Astrocyte (in vitro differentiated cells and primary cell): ENCODE measurements at regions not wholly inside any gene's neighbourhood (a gene's known extent, or its start where the extent isn't known, plus 50 kb on each side); places are given as distances from the start of the nearest gene placed in this dataset.

Source experiments
- DNase-seq: peaks from one replicate; pipeline ENCODE4 v3.0.0-alpha.2; 2010; ENCODE audit warnings: low read depth
- FAIRE-seq: peaks from 2 replicates; lab custom pipeline; 2011; peaks lifted over from hg19 to GRCh38; lab: Jason Lieb, UNC
- H2AFZ ChIP-seq: 2 replicates; pipeline ENCODE4 v1.6.0; 2012; ENCODE audit warnings: low read depth, low read length, inconsistent platforms
- H3K27ac ChIP-seq: 2 replicates; pipeline ENCODE4 v1.5.1; 2011; ENCODE audit warnings: low read depth, low read length, inconsistent platforms
- H3K27me3 ChIP-seq: 2 replicates; pipeline ENCODE4 v1.6.0; 2011; ENCODE audit warnings: low read length, inconsistent platforms; ENCODE audit not compliant: insufficient read depth
- H3K36me3 ChIP-seq: 2 replicates; pipeline ENCODE4 v1.5.1; 2011; ENCODE audit warnings: low read length, inconsistent platforms; ENCODE audit not compliant: insufficient read depth
- H3K4me1 ChIP-seq: 2 replicates; pipeline ENCODE4 v1.5.1; 2011; ENCODE audit warnings: low read length, inconsistent platforms; ENCODE audit not compliant: insufficient read depth
- H3K4me2 ChIP-seq: 2 replicates; pipeline ENCODE4 v1.6.0; 2012; ENCODE audit warnings: low read length, inconsistent platforms
- H3K4me3 ChIP-seq: 2 replicates; pipeline ENCODE4 v1.5.1; 2011; ENCODE audit warnings: low read depth, mild to moderate bottlenecking, low read length, inconsistent platforms; ENCODE audit not compliant: insufficient read depth
- H3K79me2 ChIP-seq: 2 replicates; pipeline ENCODE4 v1.6.0; 2012; ENCODE audit warnings: mild to moderate bottlenecking, low read length, inconsistent platforms; ENCODE audit not compliant: insufficient read depth
- H3K9ac ChIP-seq: 2 replicates; pipeline ENCODE4 v1.6.0; 2012; ENCODE audit warnings: mild to moderate bottlenecking, low read length, inconsistent platforms
- H3K9me3 ChIP-seq: 2 replicates; pipeline ENCODE4 v1.5.1; 2012; ENCODE audit warnings: low read depth, mild to moderate bottlenecking, low read length, inconsistent platforms; ENCODE audit not compliant: insufficient read depth
- H4K20me1 ChIP-seq: 2 replicates; pipeline ENCODE4 v1.6.0; 2012; ENCODE audit warnings: low read length, inconsistent platforms; ENCODE audit not compliant: insufficient read depth
- H3K27ac Mint-ChIP-seq: one replicate; pipeline ENCODE4 v1.8.0; 2021; ENCODE audit warnings: mild to moderate bottlenecking, mixed read lengths; ENCODE audit not compliant: unreplicated experiment
- H3K27me3 Mint-ChIP-seq: one replicate; pipeline ENCODE4 v1.8.0; 2021; ENCODE audit warnings: low read depth, mixed read lengths; ENCODE audit not compliant: unreplicated experiment
- H3K36me3 Mint-ChIP-seq: one replicate; pipeline ENCODE4 v1.8.0; 2021; ENCODE audit warnings: low read depth, mixed read lengths; ENCODE audit not compliant: unreplicated experiment
- H3K4me1 Mint-ChIP-seq: one replicate; pipeline ENCODE4 v1.8.0; 2021; ENCODE audit warnings: low read depth, mixed read lengths; ENCODE audit not compliant: unreplicated experiment
- H3K4me3 Mint-ChIP-seq: one replicate; pipeline ENCODE4 v1.8.0; 2021; ENCODE audit warnings: mild to moderate bottlenecking, moderate library complexity, mixed read lengths; ENCODE audit not compliant: unreplicated experiment
- H3K9me3 Mint-ChIP-seq: one replicate; pipeline ENCODE4 v1.8.0; 2021; ENCODE audit warnings: mild to moderate bottlenecking, mixed read lengths; ENCODE audit not compliant: unreplicated experiment
- CTCF ChIP-seq: IDR thresholded peaks from 2 replicates; pipeline ENCODE4 v1.5.1; 2011; ENCODE audit warnings: low read depth, mild to moderate bottlenecking, inconsistent platforms, low read length, moderate library complexity; ENCODE audit not compliant: insufficient read depth
- EZH2 ChIP-seq: IDR thresholded peaks from 2 replicates; pipeline ENCODE4 v1.6.1; 2012; ENCODE audit warnings: mild to moderate bottlenecking, low read length, inconsistent platforms; ENCODE audit not compliant: insufficient read depth

- no peaks in the 10 kb centered on the region for H3K9me3 ChIP-seq
- FAIRE-seq (no peak), DNase-seq (no peak)
- H2AFZ ChIP-seq, result no peak overlapping the region
- H3K27ac Mint-ChIP-seq, result no peak overlapping the region
- no peaks in the 10 kb centered on the region for H3K79me2 ChIP-seq
- no peaks in the 10 kb centered on the region for H3K36me3 Mint-ChIP-seq
- no peaks in the 10 kb centered on the region for H3K27me3 Mint-ChIP-seq
- H3K4me1 Mint-ChIP-seq, result no peaks in the 10 kb centered on the region
- no peaks in the 10 kb centered on the region for H3K36me3 ChIP-seq
- TF ChIP-seq CTCF (no peak), EZH2 (no peak)
- H3K27me3 ChIP-seq, result no peaks in the 10 kb centered on the region
- H3K4me1 ChIP-seq, result no peaks in the 10 kb centered on the region
- H3K4me2 ChIP-seq, result no peak overlapping the region
- peaks cover 2% of the 10 kb centered on the region for H3K9me3 Mint-ChIP-seq
- H3K4me3 Mint-ChIP-seq, result no peak overlapping the region
- no peak overlapping the region for H3K27ac ChIP-seq
- no peak overlapping the region for H3K4me3 ChIP-seq
- H3K9ac ChIP-seq, result no peak overlapping the region
- H4K20me1 ChIP-seq, result no peaks in the 10 kb centered on the region
Measured at GRCh38 chr4:137455647-137456321, 76.5 kb downstream of the PCDH18 start.

- H2AFZ ChIP-seq, result no peak overlapping the region
- no peaks in the 10 kb centered on the region for H3K4me1 ChIP-seq
- H3K9ac ChIP-seq, result no peak overlapping the region
- H3K79me2 ChIP-seq, result no peaks in the 10 kb centered on the region
- Mint-ChIP-seq H3K36me3 (no peaks in the 10 kb centered on the region), H3K9me3 (peaks cover 2% of the 10 kb centered on the region), H3K27me3 (no peaks in the 10 kb centered on the region), H3K4me3 (no peak overlapping the region), H3K27ac (no peak overlapping the region), H3K4me1 (no peaks in the 10 kb centered on the region)
- peak; percentile 13 for FAIRE-seq
- H4K20me1 ChIP-seq, result no peaks in the 10 kb centered on the region
- no peaks in the 10 kb centered on the region for H3K36me3 ChIP-seq
- TF ChIP-seq EZH2, result no peak
- TF ChIP-seq CTCF, result no peak
- H3K27ac ChIP-seq, result no peak overlapping the region
- no peaks in the 10 kb centered on the region for H3K9me3 ChIP-seq
- H3K27me3 ChIP-seq, result no peaks in the 10 kb centered on the region
- no peak overlapping the region for H3K4me3 ChIP-seq
- no peak for DNase-seq
- H3K4me2 ChIP-seq, result no peak overlapping the region
Measured at GRCh38 chr4:137454767-137455166, 77.5 kb downstream of the PCDH18 start.

GRCh38 chr4:137452799-137453198, 79.5 kb downstream of the PCDH18 start:
- Histone ChIP-seq H3K27ac (no peak overlapping the region), H3K79me2 (no peaks in the 10 kb centered on the region), H3K4me3 (no peak overlapping the region), H4K20me1 (no peaks in the 10 kb centered on the region), H3K27me3 (no peaks in the 10 kb centered on the region), H2AFZ (no peak overlapping the region), H3K4me2 (no peak overlapping the region), H3K4me1 (no peaks in the 10 kb centered on the region), H3K36me3 (no peaks in the 10 kb centered on the region), H3K9ac (no peak overlapping the region), H3K9me3 (no peaks in the 10 kb centered on the region)
- TF ChIP-seq CTCF (no peak), EZH2 (no peak)
- Mint-ChIP-seq H3K9me3 (peaks cover 2% of the 10 kb centered on the region), H3K27me3 (no peaks in the 10 kb centered on the region), H3K27ac (no peak overlapping the region), H3K36me3 (no peaks in the 10 kb centered on the region), H3K4me1 (no peaks in the 10 kb centered on the region), H3K4me3 (no peak overlapping the region)
- FAIRE-seq, result no peak
- no peak for DNase-seq
